ENCODE measurements at regions not wholly inside any gene's neighbourhood (a gene's known extent, or its start where the extent isn't known, plus 50 kb on each side); places are given as distances from the start of the nearest gene placed in this dataset.

- TF ChIP-seq, protein P1, sequence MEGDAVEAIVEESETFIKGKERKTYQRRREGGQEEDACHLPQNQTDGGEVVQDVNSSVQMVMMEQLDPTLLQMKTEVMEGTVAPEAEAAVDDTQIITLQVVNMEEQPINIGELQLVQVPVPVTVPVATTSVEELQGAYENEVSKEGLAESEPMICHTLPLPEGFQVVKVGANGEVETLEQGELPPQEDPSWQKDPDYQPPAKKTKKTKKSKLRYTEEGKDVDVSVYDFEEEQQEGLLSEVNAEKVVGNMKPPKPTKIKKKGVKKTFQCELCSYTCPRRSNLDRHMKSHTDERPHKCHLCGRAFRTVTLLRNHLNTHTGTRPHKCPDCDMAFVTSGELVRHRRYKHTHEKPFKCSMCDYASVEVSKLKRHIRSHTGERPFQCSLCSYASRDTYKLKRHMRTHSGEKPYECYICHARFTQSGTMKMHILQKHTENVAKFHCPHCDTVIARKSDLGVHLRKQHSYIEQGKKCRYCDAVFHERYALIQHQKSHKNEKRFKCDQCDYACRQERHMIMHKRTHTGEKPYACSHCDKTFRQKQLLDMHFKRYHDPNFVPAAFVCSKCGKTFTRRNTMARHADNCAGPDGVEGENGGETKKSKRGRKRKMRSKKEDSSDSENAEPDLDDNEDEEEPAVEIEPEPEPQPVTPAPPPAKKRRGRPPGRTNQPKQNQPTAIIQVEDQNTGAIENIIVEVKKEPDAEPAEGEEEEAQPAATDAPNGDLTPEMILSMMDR (IDR thresholded peaks at IDR 0.05) = no peak
- H3K4me3 ChIP-seq = no peak overlapping the region
Observed at GRCh38 chr3:135864060-135864459, 101.5 kb upstream of the PPP2R3A start.

GRCh38 chr3:135865085-135865484 is 100.4 kb upstream of the PPP2R3A start:
- DNase-seq = no peak
- intact Hi-C loops (cut with DNase I) = no loop called here
- no peaks in the 10 kb centered on the region for H3K36me3 ChIP-seq
- no peak for ATAC-seq
- H3K4me3 ChIP-seq = no peak overlapping the region
- no peaks in the 10 kb centered on the region for H3K9me3 ChIP-seq
- no peaks in the 10 kb centered on the region for H3K4me1 ChIP-seq
- TF ChIP-seq, protein P1 (IDR thresholded peaks at IDR 0.05) = no peak
- no peak for FAIRE-seq
- no peaks in the 10 kb centered on the region for H3K27me3 ChIP-seq
- H3K27ac ChIP-seq = no peak overlapping the region

More at GRCh38 chr3:135864060-135864459, 101.5 kb upstream of the PPP2R3A start:
- Histone ChIP-seq H3K4me1 (no peaks in the 10 kb centered on the region), H3K9me3 (no peaks in the 10 kb centered on the region), H3K36me3 (no peaks in the 10 kb centered on the region), H3K27ac (no peak overlapping the region), H3K27me3 (no peaks in the 10 kb centered on the region)
- intact Hi-C loops (cut with DNase I) = no loop called here
- WGBS, 2 donors = 69 to 77% methylated on average over 1 of the region's 1 CpG
- FAIRE-seq (no peak), ATAC-seq (no peak), DNase-seq (no peak)

DNA sequence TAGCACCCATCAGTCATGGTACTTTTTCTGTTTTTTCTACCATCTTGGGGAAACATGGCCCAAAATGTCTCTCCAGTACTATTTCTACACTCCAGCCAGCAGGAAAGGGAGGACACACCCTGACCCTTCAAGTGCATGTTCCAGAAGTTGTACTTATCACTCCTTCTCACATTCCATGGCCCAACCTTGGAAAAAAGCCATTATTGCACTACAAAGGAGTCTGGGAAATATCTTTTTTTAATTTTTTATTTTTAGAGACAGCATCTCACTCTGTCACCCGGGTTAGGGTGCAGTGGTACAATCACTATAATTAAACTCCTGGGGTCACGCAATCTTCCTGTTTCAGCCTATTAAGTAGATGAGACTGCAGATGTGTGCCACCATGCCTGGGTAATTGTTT is 100.0 kb upstream of the PPP2R3A start:
- TF ChIP-seq, protein P1 (IDR thresholded peaks at IDR 0.05) = no peak
- Histone ChIP-seq H3K27me3 (no peaks in the 10 kb centered on the region), H3K4me1 (no peaks in the 10 kb centered on the region), H3K36me3 (no peaks in the 10 kb centered on the region), H3K4me3 (no peak overlapping the region), H3K27ac (no peak overlapping the region), H3K9me3 (no peaks in the 10 kb centered on the region)
- DNase-seq (no peak), ATAC-seq (no peak), FAIRE-seq (no peak)
- WGBS, 2 donors = 61 to 64% methylated on average over 2 of the region's 2 CpGs
- intact Hi-C loops (cut with DNase I) = no loop called here

DNA sequence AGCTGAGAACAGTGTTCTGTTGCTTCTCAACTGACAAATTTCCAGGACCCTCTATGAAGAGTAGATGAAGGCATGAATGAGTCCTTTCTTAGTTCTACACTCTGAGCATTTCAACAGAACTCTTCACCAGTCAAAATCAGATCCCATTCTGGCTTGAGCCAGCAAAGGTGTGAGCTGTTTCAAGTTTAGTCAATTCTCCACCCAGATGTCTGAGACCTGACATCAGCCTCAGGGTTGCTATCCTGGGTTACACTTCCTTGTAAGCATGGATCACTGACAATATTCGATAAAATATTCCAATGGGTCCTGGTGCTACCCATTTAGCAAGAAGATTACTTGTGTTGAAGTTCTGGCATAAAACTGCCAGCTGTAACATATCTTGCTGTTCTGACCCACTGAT is 97.6 kb upstream of the PPP2R3A start:
- Histone ChIP-seq H3K36me3 (no peaks in the 10 kb centered on the region), H3K4me3 (no peak overlapping the region), H3K4me1 (no peaks in the 10 kb centered on the region), H3K27ac (no peak overlapping the region), H3K27me3 (no peaks in the 10 kb centered on the region), H3K9me3 (no peaks in the 10 kb centered on the region)
- ATAC-seq = no peak
- intact Hi-C loops (cut with DNase I) = no loop called here
- no peak for DNase-seq
- FAIRE-seq = no peak
- TF ChIP-seq, protein P1 (IDR thresholded peaks at IDR 0.05) = no peak
- 58 to 69% methylated on average over 1 of the region's 1 CpG for WGBS, 2 donors

DNA sequence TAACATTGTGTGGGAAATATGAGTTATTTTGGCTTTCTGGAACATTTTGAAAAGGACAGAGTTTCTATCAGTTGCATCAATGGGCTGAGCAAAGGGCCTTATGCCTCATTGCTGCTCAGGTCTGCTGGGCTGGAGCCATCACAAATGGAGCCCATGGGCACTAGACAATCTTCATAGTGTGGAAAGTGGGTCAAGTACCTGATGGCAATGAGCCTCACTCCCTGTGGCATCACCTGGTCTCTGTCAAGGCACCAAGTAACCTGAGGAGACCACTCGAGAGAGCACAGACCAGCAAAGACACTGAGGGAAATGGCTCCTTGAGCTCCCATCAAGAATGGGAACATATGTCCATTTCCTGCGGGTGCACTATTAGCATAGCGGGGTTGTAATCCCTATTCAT is 96.7 kb upstream of the PPP2R3A start:
- TF ChIP-seq, protein P1 (IDR thresholded peaks at IDR 0.05) = no peak
- no peak overlapping the region for H3K4me3 ChIP-seq
- intact Hi-C loops (cut with DNase I) = no loop called here
- FAIRE-seq = no peak
- no peaks in the 10 kb centered on the region for H3K9me3 ChIP-seq
- H3K27ac ChIP-seq = no peak overlapping the region
- H3K27me3 ChIP-seq = no peaks in the 10 kb centered on the region
- H3K4me1 ChIP-seq = no peaks in the 10 kb centered on the region
- WGBS, 2 donors = 84 to 89% methylated on average over 3 of the region's 3 CpGs
- no peak for DNase-seq
- ATAC-seq = no peak
- H3K36me3 ChIP-seq = no peaks in the 10 kb centered on the region
